ENCODE measurements at regions not wholly inside any gene's neighbourhood (a gene's known extent, or its start where the extent isn't known, plus 50 kb on each side); places are given as distances from the start of the nearest gene placed in this dataset.

DNA sequence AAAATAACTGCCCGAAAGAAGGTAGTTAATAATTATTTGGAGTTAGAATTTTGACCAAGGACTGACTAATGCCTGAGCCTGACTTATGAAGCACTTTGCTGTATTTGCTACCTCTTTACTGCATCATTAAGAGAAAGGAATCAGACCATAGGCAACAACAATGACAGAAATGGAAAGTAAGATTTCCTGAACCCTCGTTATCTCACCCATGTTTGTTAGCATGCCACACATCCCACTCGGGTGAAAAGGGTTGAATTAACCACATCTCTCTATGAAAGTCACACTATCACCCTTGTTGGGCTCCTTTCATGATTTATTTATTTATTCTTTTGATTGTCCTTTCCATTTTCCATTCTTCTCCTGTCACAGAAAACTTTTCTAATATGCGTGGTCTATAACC, 59.6 kb downstream of the OLIG3 start:
- DNase-seq (ENCODE audit: low spot score), result no peak
- Histone ChIP-seq H3K36me3 (ENCODE audit: insufficient read depth, low read length, poor library complexity, severe bottlenecking) (no peaks in the 10 kb centered on the region), H3K4me3 (ENCODE audit: low read depth, low read length, poor library complexity, severe bottlenecking) (no peak overlapping the region), H3K4me1 (ENCODE audit: insufficient read depth, low read length, poor library complexity, severe bottlenecking) (no peaks in the 10 kb centered on the region), H3K27ac (ENCODE audit: low read depth, low read length, poor library complexity, severe bottlenecking) (no peak overlapping the region), H3K27me3 (replicated peaks; ENCODE audit: insufficient read depth, low read depth, low read length, poor library complexity) (no peaks in the 10 kb centered on the region), H3K9me3 (ENCODE audit: low read depth, low read length, poor library complexity, severe bottlenecking) (no peaks in the 10 kb centered on the region)
- ChIA-PET POLR2A (ENCODE audit: low non-redundant PET) (no interaction called here), CTCF (no interaction called here)
- no TSS peak for BruUV-seq (replicated peaks)
- intact Hi-C loops (cut with micrococcal nuclease; ENCODE audit: unreplicated experiment), result no loop called here
- TF ChIP-seq, protein P1, sequence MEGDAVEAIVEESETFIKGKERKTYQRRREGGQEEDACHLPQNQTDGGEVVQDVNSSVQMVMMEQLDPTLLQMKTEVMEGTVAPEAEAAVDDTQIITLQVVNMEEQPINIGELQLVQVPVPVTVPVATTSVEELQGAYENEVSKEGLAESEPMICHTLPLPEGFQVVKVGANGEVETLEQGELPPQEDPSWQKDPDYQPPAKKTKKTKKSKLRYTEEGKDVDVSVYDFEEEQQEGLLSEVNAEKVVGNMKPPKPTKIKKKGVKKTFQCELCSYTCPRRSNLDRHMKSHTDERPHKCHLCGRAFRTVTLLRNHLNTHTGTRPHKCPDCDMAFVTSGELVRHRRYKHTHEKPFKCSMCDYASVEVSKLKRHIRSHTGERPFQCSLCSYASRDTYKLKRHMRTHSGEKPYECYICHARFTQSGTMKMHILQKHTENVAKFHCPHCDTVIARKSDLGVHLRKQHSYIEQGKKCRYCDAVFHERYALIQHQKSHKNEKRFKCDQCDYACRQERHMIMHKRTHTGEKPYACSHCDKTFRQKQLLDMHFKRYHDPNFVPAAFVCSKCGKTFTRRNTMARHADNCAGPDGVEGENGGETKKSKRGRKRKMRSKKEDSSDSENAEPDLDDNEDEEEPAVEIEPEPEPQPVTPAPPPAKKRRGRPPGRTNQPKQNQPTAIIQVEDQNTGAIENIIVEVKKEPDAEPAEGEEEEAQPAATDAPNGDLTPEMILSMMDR (conservative IDR thresholded peaks at IDR 0.05; ENCODE audit: low read depth, low read length), result no peak
- no peak for TF ChIP-seq EZH2 (IDR thresholded peaks at IDR 0.05; ENCODE audit: borderline replicate concordance, low read depth, low read length, poor library complexity, severe bottlenecking)

DNA sequence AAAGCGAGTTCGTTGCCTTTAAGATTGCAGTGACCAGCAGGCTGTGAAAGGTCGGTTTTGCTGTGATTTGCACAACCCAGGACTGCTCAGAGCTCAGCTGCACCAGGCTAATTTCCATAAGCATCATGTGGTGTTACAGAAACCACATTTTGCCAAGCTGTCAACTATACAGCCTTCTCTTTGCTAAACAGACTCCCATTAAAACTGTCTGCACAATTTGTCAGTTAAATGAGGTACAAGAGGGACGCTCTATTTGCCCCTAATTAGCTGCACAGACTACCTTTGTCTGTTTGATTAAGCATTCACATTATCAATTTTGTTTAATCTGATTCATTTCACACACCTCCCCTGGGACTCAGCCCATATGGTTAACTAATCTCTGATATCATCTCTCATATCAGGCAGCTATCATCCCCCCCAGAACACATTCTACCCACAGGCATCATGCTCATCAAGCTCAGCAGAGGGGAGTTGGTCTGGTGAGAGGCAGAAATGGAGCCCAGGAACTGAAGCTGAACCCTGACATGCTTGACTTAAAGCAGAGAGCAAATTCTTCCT, 62.1 kb downstream of the OLIG3 start:
- TF ChIP-seq, protein P1 (conservative IDR thresholded peaks at IDR 0.05; ENCODE audit: low read depth, low read length), result no peak
- no peak for TF ChIP-seq EZH2 (IDR thresholded peaks at IDR 0.05; ENCODE audit: borderline replicate concordance, low read depth, low read length, poor library complexity, severe bottlenecking)
- no peak for DNase-seq (ENCODE audit: low spot score)
- Histone ChIP-seq H3K4me3 (ENCODE audit: low read depth, low read length, poor library complexity, severe bottlenecking) (no peak overlapping the region), H3K9me3 (ENCODE audit: low read depth, low read length, poor library complexity, severe bottlenecking) (no peaks in the 10 kb centered on the region), H3K27ac (ENCODE audit: low read depth, low read length, poor library complexity, severe bottlenecking) (no peak overlapping the region), H3K27me3 (replicated peaks; ENCODE audit: insufficient read depth, low read depth, low read length, poor library complexity) (no peaks in the 10 kb centered on the region), H3K36me3 (ENCODE audit: insufficient read depth, low read length, poor library complexity, severe bottlenecking) (no peaks in the 10 kb centered on the region), H3K4me1 (ENCODE audit: insufficient read depth, low read length, poor library complexity, severe bottlenecking) (no peaks in the 10 kb centered on the region)
- POLR2A ChIA-PET (ENCODE audit: low non-redundant PET), result no interaction called here
- intact Hi-C loops (cut with micrococcal nuclease; ENCODE audit: unreplicated experiment), result no loop called here
- no TSS peak for BruUV-seq (replicated peaks)
- CTCF ChIA-PET, result no interaction called here

DNA sequence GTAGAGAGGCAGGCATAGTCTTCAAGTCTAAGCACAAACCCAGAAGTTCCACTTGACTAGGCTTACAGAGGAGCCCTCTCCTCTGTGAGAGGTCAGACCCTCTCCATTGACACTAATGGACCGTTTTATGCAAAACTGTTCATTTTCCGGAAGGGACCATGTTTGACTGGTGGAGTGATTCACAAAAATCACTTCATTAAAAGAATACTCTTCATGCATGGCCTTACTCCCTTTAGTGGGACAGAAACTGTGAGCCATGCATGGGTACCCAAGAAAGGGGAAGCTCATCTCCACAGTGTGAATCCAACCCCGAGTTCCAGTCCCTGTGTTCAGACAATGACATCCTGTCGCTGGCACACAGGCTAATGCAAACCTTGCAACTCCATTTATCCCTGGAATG, 63.2 kb downstream of the OLIG3 start:
- H3K4me3 ChIP-seq (ENCODE audit: low read depth, low read length, poor library complexity, severe bottlenecking), result no peak overlapping the region
- H3K4me1 ChIP-seq (ENCODE audit: insufficient read depth, low read length, poor library complexity, severe bottlenecking), result no peaks in the 10 kb centered on the region
- H3K27me3 ChIP-seq (replicated peaks; ENCODE audit: insufficient read depth, low read depth, low read length, poor library complexity), result no peaks in the 10 kb centered on the region
- no TSS peak for BruUV-seq (replicated peaks)
- no peak overlapping the region for H3K27ac ChIP-seq (ENCODE audit: low read depth, low read length, poor library complexity, severe bottlenecking)
- H3K36me3 ChIP-seq (ENCODE audit: insufficient read depth, low read length, poor library complexity, severe bottlenecking), result no peaks in the 10 kb centered on the region
- TF ChIP-seq, protein P1 (conservative IDR thresholded peaks at IDR 0.05; ENCODE audit: low read depth, low read length), result no peak
- TF ChIP-seq EZH2 (IDR thresholded peaks at IDR 0.05; ENCODE audit: borderline replicate concordance, low read depth, low read length, poor library complexity, severe bottlenecking), result no peak
- CTCF ChIA-PET, result no interaction called here
- no peak for DNase-seq (ENCODE audit: low spot score)
- intact Hi-C loops (cut with micrococcal nuclease; ENCODE audit: unreplicated experiment), result no loop called here
- no peaks in the 10 kb centered on the region for H3K9me3 ChIP-seq (ENCODE audit: low read depth, low read length, poor library complexity, severe bottlenecking)
- POLR2A ChIA-PET (ENCODE audit: low non-redundant PET), result no interaction called here
